ENCODE measurements at regions not wholly inside any gene's neighbourhood (a gene's known extent, or its start where the extent isn't known, plus 50 kb on each side); places are given as distances from the start of the nearest gene placed in this dataset.
"Not testable (repeated sequence)": the region's sequence is repeated elsewhere in the genome, so short reads cannot be mapped to it uniquely, and the experiment has no call there.

- peak; percentile 30 for DNase-seq
Measured at GRCh38 chr3:187856555-187856954, 111.3 kb upstream of the BCL6 start.

- no peak for DNase-seq
Measured at GRCh38 chr3:187858041-187858440, 112.8 kb upstream of the BCL6 start.

- DNase-seq, result no peak
Measured at GRCh38 chr3:187858711-187859110, 113.4 kb upstream of the BCL6 start.

GRCh38 chr3:187862701-187863277 is 117.5 kb upstream of the BCL6 start:
- DNase-seq, result not testable (repeated sequence)

GRCh38 chr3:187870360-187871203 is 125.3 kb upstream of the BCL6 start:
- DNase-seq, result no peak

GRCh38 chr3:187871204-187871591 is 125.9 kb upstream of the BCL6 start:
- DNase-seq, result no peak

- no peak for DNase-seq
Measured at GRCh38 chr3:187871848-187872247, 126.6 kb upstream of the BCL6 start.

- no peak for DNase-seq
Measured at GRCh38 chr3:187873843-187874242, 128.6 kb upstream of the BCL6 start.

- no peak for DNase-seq
Measured at GRCh38 chr3:187875863-187876262, 130.6 kb upstream of the BCL6 start.

- DNase-seq, result no peak
Measured at GRCh38 chr3:187878772-187879518, 133.7 kb upstream of the BCL6 start.

- DNase-seq, result no peak
Measured at GRCh38 chr3:187880441-187880840, 135.2 kb upstream of the BCL6 start.

GRCh38 chr3:187880851-187881250 is 135.6 kb upstream of the BCL6 start:
- DNase-seq, result no peak

GRCh38 chr3:187888701-187889100 is 143.4 kb upstream of the BCL6 start:
- no peak for DNase-seq

GRCh38 chr3:187889106-187889505 is 143.8 kb upstream of the BCL6 start:
- DNase-seq, result no peak

- no peak for DNase-seq
Measured at GRCh38 chr3:187889601-187890404, 144.5 kb upstream of the BCL6 start.

- DNase-seq, result not testable (repeated sequence)
Measured at GRCh38 chr3:187890405-187890752, 145.1 kb upstream of the BCL6 start.

- no peak for DNase-seq
Measured at GRCh38 chr3:187896646-187897045, 151.4 kb upstream of the BCL6 start.

GRCh38 chr3:187899246-187899645 is 154.0 kb upstream of the BCL6 start:
- no peak for DNase-seq

GRCh38 chr3:187900993-187901755 is 155.9 kb upstream of the BCL6 start:
- no peak for DNase-seq

- no peak for DNase-seq
Measured at GRCh38 chr3:187902041-187902471, 156.8 kb upstream of the BCL6 start.

GRCh38 chr3:187902936-187903335 is 157.7 kb upstream of the BCL6 start:
- DNase-seq, result no peak

- DNase-seq, result no peak
Measured at GRCh38 chr3:187903697-187904096, 158.4 kb upstream of the BCL6 start.

Data from CD4-positive, alpha-beta T cell treated with Interleukin-15 for 1 hour (primary cell).